GM12892 (cell line): ENCODE measurements at regions not wholly inside any gene's neighbourhood (a gene's known extent, or its start where the extent isn't known, plus 50 kb on each side); places are given as distances from the start of the nearest gene placed in this dataset.

Experiments used
- DNase-seq: peaks from one replicate; pipeline ENCODE4 v3.0.0; 2011; ENCODE audit not compliant: insufficient read length
- FAIRE-seq: peaks from 2 replicates; lab custom pipeline; 2011; peaks lifted over from hg19 to GRCh38; lab: Jason Lieb, UNC
- POLR2A ChIP-seq: IDR thresholded peaks from 2 replicates; pipeline ENCODE4 v1.6.1; 2011; ENCODE audit warnings: low read depth, low read length, control low read depth
- POLR2AphosphoS5 ChIP-seq: IDR thresholded peaks from 2 replicates; pipeline ENCODE4 v1.6.1; 2011; ENCODE audit warnings: low read depth, low read length, control low read depth
- TAF1 ChIP-seq: IDR thresholded peaks from 2 replicates; pipeline ENCODE4 v1.6.1; 2011; ENCODE audit warnings: low read depth, mild to moderate bottlenecking, control low read depth, low read length, borderline replicate concordance

GRCh38 chr1:38291906-38292521 is 245.4 kb upstream of the POU3F1 start:
- TF ChIP-seq POLR2AphosphoS5 (no peak), POLR2A (no peak), TAF1 (no peak)
- FAIRE-seq, result no peak
- no peak for DNase-seq

GRCh38 chr1:38291336-38291735 is 244.7 kb upstream of the POU3F1 start:
- no peak for TF ChIP-seq POLR2AphosphoS5
- no peak for TF ChIP-seq POLR2A
- no peak for TF ChIP-seq TAF1
- no peak for FAIRE-seq

GRCh38 chr1:38289034-38289433 is 242.4 kb upstream of the POU3F1 start:
- FAIRE-seq (no peak), DNase-seq (no peak)
- no peak for TF ChIP-seq POLR2A
- TF ChIP-seq POLR2AphosphoS5, result no peak
- no peak for TF ChIP-seq TAF1

More at GRCh38 chr1:38291336-38291735, 244.7 kb upstream of the POU3F1 start:
- no peak for DNase-seq

- TF ChIP-seq POLR2A, result no peak
- no peak for TF ChIP-seq POLR2AphosphoS5
- TF ChIP-seq TAF1, result no peak
- FAIRE-seq, result no peak
- no peak for DNase-seq
Measured at GRCh38 chr1:38287547-38287946, 241.0 kb upstream of the POU3F1 start.

GRCh38 chr1:38287036-38287435 is 240.4 kb upstream of the POU3F1 start:
- FAIRE-seq (no peak), DNase-seq (no peak)
- TF ChIP-seq POLR2A (no peak), POLR2AphosphoS5 (no peak), TAF1 (no peak)

GRCh38 chr1:38285807-38286530 is 239.4 kb upstream of the POU3F1 start:
- TF ChIP-seq POLR2AphosphoS5 (no peak), TAF1 (no peak), POLR2A (no peak)
- FAIRE-seq (no peak), DNase-seq (no peak)

- no peak for FAIRE-seq
- TF ChIP-seq TAF1 (no peak), POLR2AphosphoS5 (no peak), POLR2A (no peak)
- DNase-seq, result no peak
Measured at GRCh38 chr1:38284953-38285352, 238.4 kb upstream of the POU3F1 start.

- FAIRE-seq (no peak), DNase-seq (no peak)
- TF ChIP-seq POLR2AphosphoS5, result no peak
Measured at GRCh38 chr1:38283696-38284470, 237.3 kb upstream of the POU3F1 start.

GRCh38 chr1:38279148-38279547 is 232.6 kb upstream of the POU3F1 start:
- FAIRE-seq (no peak), DNase-seq (no peak)
- no peak for TF ChIP-seq TAF1

GRCh38 chr1:38277646-38278045 is 231.1 kb upstream of the POU3F1 start:
- TF ChIP-seq POLR2AphosphoS5 (no peak), TAF1 (no peak), POLR2A (no peak)
- FAIRE-seq, result no peak
- DNase-seq, result no peak

GRCh38 chr1:38275960-38276359 is 229.4 kb upstream of the POU3F1 start:
- FAIRE-seq (no peak), DNase-seq (no peak)
- no peak for TF ChIP-seq POLR2AphosphoS5
- no peak for TF ChIP-seq TAF1
- TF ChIP-seq POLR2A, result no peak
